WERI-Rb-1 (cell line): ENCODE measurements at regions not wholly inside any gene's neighbourhood (a gene's known extent, or its start where the extent isn't known, plus 50 kb on each side); places are given as distances from the start of the nearest gene placed in this dataset.

Experiments
- DNase-seq: peaks from one replicate; pipeline ENCODE4 v3.0.0-alpha.2; 2020
- H3K27ac ChIP-seq: fragments of 250-450 bp; sonication (Bioruptor Pico); 2 replicates; pipeline ENCODE4 v1.5.1; 2020; ENCODE audit warnings: mild to moderate bottlenecking, moderate library complexity
- H3K27me3 ChIP-seq: fragments of 250-450 bp; sonication (Bioruptor Pico); 2 replicates; pipeline ENCODE4 v1.5.1; 2021; ENCODE audit warnings: mild to moderate bottlenecking, low read depth, moderate library complexity; ENCODE audit not compliant: insufficient read depth, severe bottlenecking
- H3K36me3 ChIP-seq: fragments of 250-450 bp; sonication (Bioruptor Pico); 2 replicates; pipeline ENCODE4 v1.5.1; 2020; ENCODE audit warnings: mild to moderate bottlenecking, moderate library complexity
- H3K4me3 ChIP-seq: 2 replicates; pipeline ENCODE4 v1.5.1; 2011; ENCODE audit warnings: low read depth, mild to moderate bottlenecking, control low read depth, low read length
- H3K9me3 ChIP-seq: fragments of 250-450 bp; sonication (Bioruptor Pico); 2 replicates; pipeline ENCODE4 v1.5.1; 2021; ENCODE audit warnings: mild to moderate bottlenecking, moderate library complexity; ENCODE audit not compliant: severe bottlenecking
- CTCF ChIP-seq: IDR thresholded peaks from 2 replicates; pipeline ENCODE4 v1.5.1; 2011; ENCODE audit warnings: low read depth, mild to moderate bottlenecking, control low read depth, inconsistent platforms, low read length

GRCh38 chr3:166900866-166901577 is 479.1 kb downstream of the ZBBX start:
- Histone ChIP-seq H3K9me3 (no peaks in the 10 kb centered on the region), H3K27ac (no peak overlapping the region), H3K27me3 (no peaks in the 10 kb centered on the region), H3K36me3 (no peaks in the 10 kb centered on the region), H3K4me3 (no peak overlapping the region)
- DNase-seq, result no peak
- TF ChIP-seq CTCF, result no peak

- no peak overlapping the region for H3K4me3 ChIP-seq
- no peak overlapping the region for H3K27ac ChIP-seq
- no peaks in the 10 kb centered on the region for H3K36me3 ChIP-seq
- H3K27me3 ChIP-seq, result no peaks in the 10 kb centered on the region
- no peak for TF ChIP-seq CTCF
- H3K9me3 ChIP-seq, result no peaks in the 10 kb centered on the region
- DNase-seq, result no peak
Observed at GRCh38 chr3:166897811-166898210, 482.3 kb downstream of the ZBBX start.

DNA sequence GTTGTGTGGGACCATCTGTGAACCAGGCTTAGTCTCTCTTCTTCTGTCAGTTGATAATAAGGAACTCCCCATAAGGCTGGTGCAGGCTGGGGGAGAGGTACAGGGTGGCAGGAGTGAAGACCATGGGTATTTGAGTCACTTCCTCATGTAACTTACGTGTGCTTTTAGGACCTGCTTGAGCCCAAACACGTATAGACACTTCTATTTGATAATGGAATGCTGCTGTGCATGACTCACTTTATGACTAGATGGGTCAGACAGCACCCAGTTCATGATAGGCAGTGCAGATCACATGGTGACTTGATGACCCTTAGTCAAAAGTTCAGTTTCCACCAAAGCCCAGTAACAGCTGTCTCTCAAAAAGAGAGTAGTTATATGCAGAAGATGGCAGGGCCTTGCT is 490.9 kb downstream of the ZBBX start:
- H3K9me3 ChIP-seq, result no peaks in the 10 kb centered on the region
- DNase-seq, result no peak

DNA sequence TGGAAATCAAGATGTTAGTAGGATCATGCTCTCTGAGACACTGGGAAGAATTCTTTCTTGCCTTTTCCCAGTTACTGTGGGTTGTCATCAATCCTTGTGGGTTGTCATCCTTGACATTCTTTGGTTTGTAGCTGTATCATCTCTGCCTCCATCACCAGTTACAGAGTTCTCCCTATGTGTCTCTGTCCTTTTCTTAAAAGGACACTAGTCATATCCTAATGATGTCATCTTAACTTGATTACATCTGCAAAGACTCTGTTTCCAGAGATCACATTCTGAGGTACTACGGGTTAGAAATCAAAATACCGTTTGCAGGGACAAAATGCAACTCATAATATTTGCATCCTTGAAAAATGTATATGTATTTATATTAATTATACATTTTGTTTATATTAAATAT is 500.4 kb downstream of the ZBBX start:
- H3K9me3 ChIP-seq, result no peaks in the 10 kb centered on the region
- no peak for DNase-seq
- TF ChIP-seq CTCF, result no peak
- H3K27ac ChIP-seq, result no peak overlapping the region
- no peak overlapping the region for H3K4me3 ChIP-seq
- H3K27me3 ChIP-seq, result no peaks in the 10 kb centered on the region
- no peaks in the 10 kb centered on the region for H3K36me3 ChIP-seq

More for the DNA sequence above, 490.9 kb downstream of the ZBBX start:
- Histone ChIP-seq H3K27ac (no peak overlapping the region), H3K4me3 (no peak overlapping the region), H3K27me3 (no peaks in the 10 kb centered on the region), H3K36me3 (no peaks in the 10 kb centered on the region)
- no peak for TF ChIP-seq CTCF

DNA sequence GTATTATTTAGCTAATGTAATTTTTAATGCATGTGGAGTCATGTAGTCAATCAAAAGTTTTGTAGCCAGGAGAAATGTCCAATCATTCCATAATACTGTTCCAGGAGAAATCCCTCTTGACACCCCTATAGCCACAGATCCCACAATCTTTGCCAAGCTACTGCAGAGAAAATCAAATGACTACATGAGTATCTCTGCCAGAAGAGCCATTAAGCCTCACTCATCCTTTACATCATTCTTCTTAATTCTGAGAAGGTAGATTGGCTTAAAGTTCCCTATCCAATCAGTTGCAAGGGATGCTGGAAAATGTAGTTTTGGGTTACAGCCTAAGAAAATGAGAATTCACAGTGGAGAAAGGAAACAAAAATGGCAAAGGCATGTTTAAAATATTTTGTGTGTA is 502.1 kb downstream of the ZBBX start:
- Histone ChIP-seq H3K27me3 (no peaks in the 10 kb centered on the region), H3K9me3 (no peaks in the 10 kb centered on the region), H3K4me3 (no peak overlapping the region), H3K27ac (no peak overlapping the region), H3K36me3 (no peaks in the 10 kb centered on the region)
- TF ChIP-seq CTCF, result no peak
- DNase-seq, result no peak
